DMS79 (cell line): ENCODE measurements at regions not wholly inside any gene's neighbourhood (a gene's known extent, or its start where the extent isn't known, plus 50 kb on each side); places are given as distances from the start of the nearest gene placed in this dataset.

Experiments used
- DNase-seq: peaks from one replicate; lab custom pipeline; 2025; lab: John Stamatoyannopoulos, UW

DNA sequence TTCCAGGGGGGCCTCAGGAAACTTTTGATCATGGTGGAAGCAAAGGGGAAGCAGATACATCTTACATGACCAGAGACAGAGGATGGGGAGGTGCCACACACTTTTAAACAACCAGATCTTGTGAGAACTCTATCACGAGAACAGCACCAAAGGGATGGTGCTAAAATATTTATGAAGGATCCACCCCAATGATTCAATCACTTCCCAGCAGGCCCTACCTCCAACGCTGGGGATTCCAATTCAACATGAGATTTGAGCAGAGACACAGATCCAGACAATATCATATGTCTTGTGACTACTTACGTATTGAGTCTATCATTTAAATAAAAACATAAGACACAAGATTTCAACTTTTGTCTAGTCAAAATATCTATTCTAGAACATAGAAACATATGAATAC, 351.9 kb downstream of the EPM2A start:
- DNase-seq, result no peak

DNA sequence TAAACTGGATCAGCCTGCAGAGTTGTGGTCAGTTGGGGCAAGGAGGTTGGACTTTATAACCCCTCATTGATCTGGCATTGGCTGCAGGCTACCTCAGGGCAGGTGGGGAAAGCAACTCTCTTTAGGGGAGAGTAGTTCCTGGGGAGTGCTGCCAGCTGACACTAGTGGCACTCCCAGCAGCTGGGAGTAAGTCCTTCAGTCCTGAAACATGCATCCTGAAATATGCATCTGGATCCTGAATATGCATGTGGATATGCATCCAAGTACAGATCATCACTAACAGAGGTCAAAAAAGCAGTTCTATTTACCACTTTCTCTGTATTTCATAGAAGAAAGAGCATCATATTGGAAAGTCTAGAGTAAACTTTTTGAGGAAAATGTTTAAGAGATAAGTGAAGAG, 350.8 kb downstream of the EPM2A start:
- no peak for DNase-seq

DNA sequence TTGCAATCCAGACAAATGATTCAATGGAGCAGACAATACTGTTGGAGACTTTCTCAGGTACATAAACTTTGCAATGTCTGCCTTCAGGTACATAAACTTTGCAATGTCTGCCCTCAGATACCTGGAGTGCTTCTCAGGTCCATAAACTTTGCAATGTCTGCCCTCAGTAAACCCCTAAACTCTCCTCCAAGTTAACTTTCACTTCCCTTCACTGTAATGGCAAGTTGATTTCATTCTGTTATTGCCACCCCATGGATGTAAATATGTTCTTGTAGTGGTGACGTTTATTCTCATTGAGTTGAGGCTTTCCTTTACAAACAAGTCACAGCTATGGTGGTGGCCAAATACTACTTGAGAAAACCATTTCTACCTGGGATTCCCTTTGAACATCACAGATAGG, 338.8 kb downstream of the EPM2A start:
- no peak for DNase-seq

DNA sequence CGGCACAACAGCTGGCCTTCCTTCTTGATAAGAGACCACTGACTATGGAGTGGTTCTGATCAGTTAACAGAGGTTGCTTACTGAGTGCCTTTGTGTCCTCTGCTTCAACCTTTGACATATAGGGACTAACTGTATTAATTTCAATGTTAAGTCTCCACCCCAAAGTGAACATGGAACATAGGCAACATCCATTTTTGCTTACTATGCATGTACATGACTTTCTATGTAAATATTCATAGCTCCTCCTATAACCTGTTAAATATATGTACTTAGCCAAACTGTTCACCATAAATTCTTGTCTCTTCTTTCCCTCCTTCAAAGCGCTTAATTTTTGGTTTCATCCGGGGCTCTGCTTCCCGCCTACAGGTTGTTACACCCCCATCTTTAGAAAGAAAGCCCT, 334.8 kb downstream of the EPM2A start:
- no peak for DNase-seq

DNA sequence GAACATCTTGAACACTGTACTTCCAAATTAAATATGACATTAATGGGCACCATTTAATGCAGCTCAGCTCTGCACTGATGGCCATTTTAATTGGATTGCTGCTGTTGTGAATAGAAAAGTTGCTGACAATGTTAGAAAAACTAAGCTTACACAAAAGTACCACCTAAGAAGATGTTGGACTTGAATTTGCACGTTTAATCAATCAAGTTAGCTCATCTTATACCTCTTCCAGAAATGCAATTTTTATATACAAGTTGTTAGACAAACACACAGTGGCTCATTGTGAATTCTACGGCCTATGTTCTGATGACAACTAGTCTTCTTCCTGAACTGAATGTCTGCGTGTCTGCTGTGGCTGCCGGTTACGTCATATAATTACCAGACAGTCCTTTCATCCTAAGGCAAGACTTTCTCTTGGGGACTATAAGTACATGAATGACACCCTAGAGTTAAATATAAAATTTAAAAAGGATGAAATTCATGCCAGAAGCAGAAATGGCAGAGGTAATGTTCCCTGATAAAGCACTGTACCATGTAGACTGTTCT, 330.2 kb downstream of the EPM2A start:
- no peak for DNase-seq

DNA sequence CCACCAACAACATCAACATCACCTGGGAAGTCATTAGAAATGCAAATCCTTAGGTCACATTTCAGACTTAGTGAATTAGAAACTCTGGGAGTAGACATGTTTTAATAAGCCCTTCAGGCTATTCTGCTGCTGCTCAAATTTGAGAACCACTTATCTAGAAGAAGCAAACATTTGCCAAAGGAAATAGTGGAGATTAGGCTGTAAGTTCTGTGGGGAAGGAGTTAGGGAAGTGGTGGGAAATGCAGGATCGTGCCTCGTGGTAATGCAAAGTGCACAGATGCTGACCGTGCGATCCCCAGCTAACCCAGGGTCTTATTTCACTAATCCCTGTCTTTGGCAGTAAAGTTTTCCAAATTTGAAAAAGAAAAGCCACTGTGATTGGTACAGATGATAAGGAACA, 328.5 kb downstream of the EPM2A start:
- no peak for DNase-seq

DNA sequence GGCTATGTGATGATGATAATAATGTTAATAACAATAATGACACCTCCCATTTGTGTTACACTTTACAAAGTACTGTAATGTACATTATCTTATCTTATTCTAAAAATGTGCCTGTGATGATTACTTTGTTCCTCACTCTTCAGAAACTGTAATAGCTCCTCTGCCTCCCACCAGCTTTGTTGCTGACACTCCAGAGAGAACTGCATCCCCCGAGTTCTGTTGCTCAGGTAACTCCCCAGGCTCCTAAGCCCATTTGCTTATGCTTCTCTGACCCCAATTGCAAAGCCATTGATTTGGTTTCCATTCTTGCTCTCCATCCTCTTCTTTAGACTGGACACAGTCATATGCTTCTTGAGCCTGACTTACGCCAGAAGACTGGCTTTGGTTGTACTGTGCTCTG, 319.7 kb downstream of the EPM2A start:
- DNase-seq, result no peak

DNA sequence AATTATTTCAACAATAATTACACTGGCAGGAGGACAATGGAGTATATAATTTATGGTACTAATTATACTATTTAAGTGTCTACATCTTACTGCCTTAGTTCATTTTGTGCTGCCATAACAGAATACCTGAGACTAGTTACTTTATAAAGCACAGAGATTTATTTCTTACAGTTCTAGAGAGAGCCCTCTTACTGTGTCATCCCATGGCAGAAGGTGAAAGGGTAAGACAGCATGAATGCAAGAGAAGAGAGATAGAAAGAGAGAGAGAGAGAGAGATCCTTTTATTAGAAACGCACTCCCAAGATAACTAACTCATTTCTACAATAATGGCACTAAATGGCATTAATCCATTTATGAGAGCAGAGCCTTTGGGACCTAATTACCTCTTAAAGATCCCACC, 314.7 kb downstream of the EPM2A start:
- no peak for DNase-seq

DNA sequence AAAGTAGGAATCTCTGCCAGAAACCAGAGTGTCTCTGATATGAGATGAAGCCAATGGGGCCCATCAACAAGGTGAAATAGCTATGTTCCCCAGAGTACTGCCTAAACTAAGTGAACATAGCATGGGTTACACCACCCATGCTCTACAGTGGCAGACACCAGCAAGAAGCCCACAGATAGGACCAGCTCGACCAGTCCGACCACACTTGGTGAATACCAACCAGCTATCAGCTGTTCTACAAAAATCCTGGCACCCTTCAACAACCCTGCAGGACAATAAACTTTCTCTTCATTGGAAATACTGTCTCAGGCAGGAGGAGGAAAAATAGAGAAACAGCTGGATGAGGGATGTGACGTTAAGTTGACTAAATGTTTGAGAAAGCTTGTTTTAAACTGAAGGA, 311.4 kb downstream of the EPM2A start:
- no peak for DNase-seq

DNA sequence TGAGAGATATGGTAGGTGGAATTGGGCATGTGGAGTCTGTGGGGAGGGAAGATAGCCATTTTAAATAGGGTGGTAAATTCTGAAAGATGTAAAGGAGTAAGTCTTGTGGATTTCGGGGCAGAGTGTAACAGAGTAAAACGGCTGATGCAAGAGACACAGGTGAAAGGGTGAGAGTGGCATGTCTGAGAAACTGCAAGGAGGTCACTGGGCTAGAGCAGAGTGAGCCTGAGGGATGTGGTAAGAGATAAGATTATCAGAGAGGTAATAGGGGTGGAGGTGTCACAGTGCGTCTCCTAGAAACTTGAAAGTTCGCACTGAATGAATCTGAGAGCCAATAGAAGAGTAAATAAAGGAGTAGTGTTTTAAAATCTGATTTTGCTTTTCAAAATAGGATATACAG, 308.1 kb downstream of the EPM2A start:
- DNase-seq, result no peak

DNA sequence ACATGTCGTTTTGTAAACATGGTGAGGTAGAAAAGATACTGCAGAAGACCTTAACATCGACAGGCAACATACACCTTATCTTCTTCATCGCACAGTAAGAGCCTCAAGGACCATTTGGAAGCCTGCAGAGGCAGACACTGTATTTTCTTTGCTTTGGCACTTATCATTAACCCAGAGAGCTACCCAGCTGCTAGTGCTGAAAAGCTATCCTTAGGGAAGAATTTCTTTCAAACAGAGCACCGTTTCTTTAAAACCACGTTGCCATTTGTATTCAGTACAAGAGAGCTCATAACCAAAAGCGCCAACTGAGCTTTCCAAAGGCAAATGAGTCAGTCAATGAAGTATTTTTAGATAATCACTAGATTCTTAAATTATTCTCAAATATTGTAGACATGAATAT, 306.6 kb downstream of the EPM2A start:
- no peak for DNase-seq

DNA sequence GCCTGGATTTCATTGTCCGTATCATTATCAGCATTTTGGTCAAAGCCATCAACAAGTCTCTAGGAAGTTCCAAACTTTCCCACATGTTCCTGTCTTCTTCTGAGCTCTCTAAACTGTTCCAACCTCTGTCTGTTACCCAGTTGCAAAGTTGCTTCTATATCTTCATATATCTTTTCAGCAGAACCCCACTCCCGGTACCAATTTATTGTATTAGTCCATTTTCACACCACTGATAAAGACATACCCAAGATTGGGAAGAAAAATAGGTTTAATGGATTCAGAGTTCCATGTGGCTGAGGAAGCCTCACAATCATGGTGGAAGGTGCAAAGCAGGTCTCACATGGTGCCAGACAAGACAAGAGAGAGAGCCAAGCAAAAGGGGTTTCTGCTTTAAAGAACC, 293.2 kb downstream of the EPM2A start:
- DNase-seq, result no peak

DNA sequence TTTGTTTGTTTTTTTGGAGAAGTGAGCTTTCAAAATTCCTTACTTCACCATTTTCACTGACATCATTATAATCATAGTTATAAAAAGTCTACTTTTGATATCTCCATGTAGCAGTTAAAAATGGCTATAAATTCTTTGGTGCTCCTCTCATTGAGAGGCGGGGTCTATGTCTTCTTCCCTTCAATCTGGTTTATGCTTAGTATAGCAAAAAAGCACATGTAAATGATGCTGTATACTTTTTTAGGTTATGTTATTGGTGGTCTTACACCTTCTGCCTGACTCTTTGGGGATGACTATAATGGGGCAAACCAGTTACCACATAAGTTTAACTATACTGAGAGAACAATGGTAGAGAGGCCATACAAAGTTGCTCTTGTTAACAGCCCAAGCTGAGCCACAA, 289.6 kb downstream of the EPM2A start:
- no peak for DNase-seq

DNA sequence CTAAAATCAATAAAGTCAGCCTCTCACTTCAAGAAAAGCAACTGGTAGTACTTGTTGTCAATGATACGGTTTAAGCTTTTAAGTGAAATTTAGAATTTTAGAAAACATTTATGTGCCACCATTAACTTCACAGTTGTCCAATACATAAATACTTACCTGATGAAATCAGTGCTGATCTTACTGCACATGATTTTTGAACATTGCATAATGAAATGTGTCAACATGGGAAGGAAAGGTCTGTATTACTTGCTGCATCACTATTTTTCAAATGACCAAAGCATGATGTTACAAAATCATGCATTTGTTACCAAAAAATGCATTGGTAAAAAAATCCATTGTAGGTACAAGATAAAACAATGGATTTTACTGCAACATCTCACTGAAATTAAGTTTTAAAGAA, 284.3 kb downstream of the EPM2A start:
- DNase-seq, result no peak

DNA sequence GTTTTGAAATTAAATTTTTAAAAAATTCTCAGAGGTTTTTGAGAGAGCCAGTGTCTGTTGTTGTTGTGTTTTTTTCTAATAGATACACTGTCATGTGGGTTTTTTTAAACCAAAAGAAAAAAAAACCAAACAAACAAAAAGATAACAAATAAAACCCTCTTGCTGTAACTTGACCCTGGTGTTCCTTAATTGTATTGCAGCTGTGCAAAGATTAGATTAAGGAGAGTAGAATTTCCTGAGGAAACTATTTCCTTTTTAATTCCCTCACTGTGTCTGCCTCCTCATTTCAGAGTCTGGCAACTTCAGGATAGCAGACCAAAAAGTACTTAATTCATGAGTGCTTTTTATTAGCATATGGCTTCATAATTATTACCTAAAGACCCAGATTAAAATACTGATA, 281.9 kb downstream of the EPM2A start:
- DNase-seq, result no peak

DNA sequence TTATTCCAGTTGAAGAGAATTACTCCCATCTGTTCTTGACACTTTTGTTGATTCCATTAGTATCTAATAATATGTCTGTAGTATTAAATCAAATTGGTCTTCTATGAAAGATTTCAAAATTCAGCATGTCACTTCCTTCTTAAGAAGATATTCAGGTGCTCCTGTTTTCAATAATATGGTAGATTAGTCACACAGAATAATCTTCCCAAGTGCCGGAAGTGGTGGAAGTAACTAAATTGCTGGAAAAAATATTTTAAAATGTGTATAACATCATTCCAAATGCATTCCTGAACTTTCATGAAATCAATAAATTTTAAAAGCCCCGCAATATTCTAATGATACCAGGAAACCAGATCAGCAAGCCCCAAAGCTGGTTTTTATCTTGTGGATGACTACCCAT, 281.3 kb downstream of the EPM2A start:
- no peak for DNase-seq

DNA sequence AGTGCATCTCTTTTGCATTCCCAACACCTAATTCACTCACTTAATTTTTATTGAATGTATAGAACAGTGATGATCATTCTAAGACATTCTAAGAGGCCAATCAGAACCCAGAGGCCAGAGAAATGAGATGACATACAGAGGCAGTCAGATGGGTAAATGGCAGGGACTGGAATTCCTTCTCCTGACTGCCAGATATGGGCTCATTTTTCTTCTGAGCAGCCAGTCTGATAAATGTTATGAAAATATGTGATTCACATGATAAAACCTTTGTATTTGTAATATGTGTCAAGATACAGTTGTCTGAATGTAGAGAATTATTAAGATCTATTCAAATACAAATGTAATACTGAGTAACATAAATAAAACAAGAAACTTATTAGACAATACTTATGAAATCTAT, 277.8 kb downstream of the EPM2A start:
- DNase-seq, result no peak

DNA sequence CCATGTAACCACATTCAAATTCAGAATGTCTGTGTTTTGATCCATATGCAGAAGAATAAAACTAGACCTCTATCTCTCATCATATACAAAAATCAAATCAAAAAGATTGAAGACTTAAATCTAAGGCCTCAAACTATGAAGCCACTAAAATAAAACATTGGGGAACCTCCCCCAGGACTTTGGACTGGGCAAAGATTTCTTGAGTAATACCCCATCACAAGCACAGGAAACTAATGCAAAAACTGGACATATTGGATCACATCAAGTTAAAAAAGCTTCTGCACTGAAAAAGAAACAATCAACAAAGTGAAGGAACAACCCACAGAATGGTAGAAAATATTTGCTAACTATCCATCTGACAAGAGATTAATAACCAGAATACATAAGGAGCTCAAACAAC, 266.8 kb downstream of the EPM2A start:
- DNase-seq, result no peak

DNA sequence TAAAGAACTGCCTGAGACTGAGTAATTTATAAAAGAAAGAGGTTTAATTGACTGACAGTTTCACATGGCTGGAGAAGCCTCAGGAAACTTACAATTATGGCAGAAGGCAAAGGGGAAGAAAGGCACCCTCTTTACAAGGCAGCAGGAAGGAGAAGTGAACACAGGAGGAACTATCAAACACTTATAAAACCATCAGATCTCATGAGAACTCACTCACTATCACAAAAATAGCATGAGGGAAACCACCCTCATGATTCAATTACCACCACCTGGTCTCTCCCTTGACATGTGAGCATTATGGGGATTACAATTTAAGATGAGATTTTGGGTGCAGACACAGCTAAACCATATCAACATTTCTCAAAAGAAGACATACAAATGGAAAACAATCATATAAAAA, 266.3 kb downstream of the EPM2A start:
- DNase-seq, result no peak

DNA sequence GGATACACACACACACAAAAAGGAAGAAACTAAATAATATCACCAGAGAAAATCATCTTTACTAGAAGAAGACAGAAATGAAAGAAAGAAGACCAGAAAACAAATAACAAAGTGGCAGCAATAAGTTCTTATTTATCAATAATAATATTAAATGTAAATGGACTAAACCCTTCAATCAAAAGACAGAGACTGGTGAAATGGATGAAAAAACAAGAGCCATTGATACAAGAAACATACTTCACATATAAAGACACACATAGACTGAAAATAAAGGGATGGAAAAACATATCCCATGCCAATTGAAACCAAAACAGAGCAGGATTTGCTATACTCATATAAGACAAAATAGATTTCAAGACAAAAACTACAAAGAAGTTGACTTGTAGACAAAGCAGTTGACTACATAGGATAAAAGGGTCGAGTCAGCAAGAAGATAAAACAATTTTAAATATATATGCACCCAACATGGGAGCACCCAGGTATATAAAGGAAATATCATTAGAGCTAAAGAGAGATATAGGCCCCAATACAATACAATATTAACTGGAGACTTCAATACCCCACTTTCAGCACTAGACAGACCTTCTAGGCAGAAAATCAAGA, 259.4 kb downstream of the EPM2A start:
- DNase-seq, result no peak

DNA sequence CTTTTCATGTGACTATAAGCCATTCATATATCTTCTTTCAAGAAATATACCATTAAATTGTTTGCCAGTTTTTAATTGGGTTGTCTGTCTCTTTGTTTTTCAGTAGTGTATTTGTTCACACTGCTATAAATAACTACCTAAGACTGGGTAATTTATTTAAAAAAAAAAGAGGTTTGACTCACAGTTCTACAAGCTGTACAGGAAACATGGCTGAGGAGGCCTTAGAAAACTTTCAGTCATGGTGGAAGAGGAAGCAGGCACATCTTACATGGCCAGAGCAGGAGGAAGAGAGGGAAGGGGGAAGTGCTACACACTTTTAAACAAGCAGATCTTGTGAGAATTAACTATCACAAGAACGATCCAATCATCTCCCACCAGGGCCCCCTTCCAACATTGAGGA, 255.3 kb downstream of the EPM2A start:
- DNase-seq, result no peak

DNA sequence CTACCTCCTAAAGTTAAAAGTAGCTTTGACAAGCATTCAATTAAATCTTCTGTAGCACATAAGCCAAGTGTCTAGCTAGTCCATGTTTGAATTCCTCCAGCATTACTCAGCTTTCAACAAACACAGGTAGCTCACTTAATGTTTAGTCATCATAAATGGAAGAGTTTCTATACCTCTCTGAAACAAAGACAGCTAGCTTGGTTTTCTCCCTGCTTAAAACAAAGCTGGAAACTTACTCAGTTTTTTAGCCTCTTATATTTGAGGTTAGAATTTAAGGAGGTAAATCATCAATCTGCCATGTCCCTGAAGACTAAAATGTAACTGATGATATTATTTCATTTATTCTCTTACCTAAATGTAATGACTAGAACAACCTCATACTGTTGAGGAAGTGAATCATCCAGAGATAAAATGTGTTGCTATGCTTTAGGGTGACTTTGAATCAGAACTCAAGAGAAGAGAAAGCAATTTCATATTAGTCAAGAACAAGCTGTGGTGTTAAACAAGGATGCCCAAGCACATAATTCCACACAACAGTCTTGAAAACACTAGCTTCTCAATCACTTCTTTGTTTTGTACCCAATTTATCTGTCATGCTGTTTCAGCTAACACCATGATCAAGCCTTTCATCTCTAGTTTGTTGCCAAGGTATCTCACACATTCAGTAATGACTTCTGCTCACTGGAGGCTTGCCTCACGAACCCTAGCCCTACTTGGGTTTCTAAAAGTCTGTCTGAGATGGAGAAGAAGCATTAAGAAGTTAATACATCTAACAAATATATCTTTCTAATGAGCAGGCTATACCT, 251.9 kb downstream of the EPM2A start:
- DNase-seq, result no peak

DNA sequence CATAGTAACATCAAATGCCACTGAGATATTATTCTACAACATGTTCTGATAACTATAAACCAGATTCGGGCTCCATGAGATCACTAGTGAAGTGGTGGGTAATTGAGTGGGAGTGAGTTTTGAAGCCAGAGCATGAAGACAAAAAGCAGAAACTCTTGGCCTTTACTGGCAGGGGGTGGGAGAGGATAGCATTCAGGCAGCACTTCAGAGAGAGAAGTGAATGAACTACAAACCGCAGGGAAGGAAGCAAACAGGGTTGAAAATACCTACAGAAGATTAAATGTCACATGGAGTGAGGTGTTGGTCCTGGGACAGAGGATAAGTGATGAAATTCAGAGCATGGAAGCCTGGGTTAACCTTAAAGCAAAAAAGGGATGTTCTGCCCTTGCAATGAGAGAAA, 250.0 kb downstream of the EPM2A start:
- no peak for DNase-seq

DNA sequence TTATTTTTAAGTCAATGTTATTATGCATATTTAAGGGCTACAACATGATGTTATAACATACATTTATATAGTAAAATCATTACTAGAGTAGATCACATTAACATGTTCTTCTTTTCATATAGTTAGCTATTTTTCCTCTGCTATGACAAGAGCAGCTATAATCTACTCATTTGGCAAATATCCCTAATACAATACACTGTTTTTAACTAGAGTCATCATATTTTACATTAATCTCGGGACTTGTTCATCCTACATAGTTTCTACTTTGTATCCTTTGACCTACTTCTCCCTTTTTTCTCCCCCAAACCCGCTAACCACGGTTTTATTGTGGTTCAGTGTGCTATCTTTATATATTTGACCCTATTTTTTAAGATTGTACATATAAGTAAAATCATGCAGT, 249.0 kb downstream of the EPM2A start:
- DNase-seq, result no peak
